Fibroblast of peridontal ligament (primary cell): ENCODE measurements at regions not wholly inside any gene's neighbourhood (a gene's known extent, or its start where the extent isn't known, plus 50 kb on each side); places are given as distances from the start of the nearest gene placed in this dataset.

ENCODE experiments used
- DNase-seq: peaks from one replicate; pipeline ENCODE4 v3.0.0-alpha.2; 2010; ENCODE audit errors: extremely low read depth

DNA sequence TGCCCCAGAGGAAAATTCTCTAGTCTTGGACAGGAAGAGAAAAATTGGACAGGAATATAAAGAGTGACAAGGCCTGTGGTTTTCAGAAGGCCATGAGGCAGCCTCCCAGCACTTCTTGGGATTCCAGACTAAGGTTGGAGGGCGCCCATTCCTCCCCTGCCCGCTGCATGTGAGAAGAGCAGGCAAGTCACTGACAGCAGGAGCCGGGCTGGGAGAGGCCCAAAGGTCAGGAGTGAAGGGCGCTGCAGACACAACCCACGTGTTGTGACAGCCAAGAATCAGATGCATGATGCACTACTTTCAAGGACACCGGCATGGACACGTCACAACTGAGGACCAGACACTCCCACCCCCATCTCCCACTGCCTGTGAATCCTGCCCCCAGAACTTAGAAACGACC is 256.7 kb downstream of the CBLN1 start:
- DNase-seq = no peak

DNA sequence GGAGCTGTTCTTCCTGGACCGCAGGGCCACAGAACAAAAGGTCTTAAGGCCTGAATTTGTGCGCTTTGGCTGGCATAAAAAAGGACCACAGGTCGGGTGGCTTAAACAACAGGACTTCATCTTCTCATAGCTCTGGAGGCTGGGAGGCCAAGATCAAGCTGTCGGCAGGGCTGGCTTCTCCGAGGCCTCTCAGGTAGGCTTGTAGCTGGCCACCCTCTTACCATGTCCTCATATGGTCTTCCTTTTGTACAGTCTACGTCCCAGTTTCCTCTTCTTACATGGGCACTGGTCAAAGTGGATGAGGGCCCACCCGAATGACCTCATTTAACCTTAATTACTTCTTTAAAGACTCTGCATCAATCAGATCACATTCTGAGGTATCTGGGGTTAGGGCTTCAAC is 257.6 kb downstream of the CBLN1 start:
- DNase-seq = no peak

DNA sequence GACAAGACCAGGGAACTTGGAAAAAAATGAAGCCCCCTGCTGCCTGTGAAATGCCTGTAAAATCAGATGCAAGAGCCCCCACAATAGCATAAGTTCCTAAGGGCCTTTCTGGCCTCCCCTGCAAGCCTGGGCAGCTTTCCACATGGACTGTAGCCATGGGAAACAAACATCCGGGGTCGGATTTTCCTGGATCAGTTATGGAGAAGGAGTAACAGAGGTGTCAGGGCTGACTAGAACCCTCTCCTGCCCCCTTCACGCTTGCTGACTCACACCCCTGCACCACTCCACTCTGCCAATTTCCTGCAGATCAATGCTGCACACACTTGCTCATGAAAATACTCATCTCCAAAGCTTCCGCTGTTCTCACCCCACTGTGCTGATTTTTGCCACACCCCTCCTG is 258.6 kb downstream of the CBLN1 start:
- DNase-seq = peak; percentile 7

DNA sequence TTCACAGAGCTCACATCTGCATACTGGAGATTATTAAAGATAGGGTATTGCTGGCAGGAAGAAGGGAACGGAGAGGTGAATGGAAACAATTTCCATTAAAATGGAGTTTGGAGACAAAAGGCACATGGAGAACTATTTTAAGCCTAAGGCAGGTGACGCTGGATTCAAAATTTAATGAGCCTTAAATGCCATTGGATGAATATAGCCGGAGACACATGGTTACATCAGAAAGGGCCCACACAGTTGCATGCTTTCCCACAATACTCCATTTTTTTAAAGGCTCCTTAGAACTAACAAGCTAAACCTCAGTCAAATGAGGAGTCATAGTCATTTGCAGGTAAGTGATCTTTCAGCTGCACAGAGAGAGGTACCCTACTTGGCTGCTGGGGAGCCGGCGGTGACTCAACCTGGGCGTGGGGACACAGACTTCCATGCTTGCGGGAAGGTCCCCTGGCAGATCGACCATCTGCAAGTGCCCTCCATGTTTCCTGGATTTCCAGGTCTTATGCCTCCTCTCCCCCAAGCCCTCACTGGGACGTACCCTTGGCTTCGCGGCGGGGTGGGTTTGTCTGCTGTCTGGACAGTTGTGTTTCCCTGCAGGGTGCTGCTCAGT is 259.2 kb downstream of the CBLN1 start:
- no peak for DNase-seq

DNA sequence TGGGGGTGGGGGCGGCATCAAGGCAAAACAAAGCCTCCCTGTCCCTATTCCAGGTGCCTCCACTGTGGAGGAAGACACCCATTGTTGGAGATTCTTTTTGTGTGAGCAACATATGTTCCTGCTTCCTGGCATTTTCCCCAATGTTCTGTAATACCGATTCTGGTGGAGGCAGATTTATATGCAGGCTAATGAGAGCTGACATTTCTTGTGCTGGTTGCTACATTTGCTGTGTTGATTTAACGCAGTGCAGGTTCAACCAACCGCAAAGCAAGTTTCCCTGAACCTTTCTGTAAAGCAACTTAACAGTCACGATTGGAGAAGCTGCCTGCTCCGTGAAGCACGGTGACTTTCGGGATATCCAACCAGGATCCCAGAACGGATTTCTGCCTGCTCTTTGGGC is 260.5 kb downstream of the CBLN1 start:
- peak; percentile 7 for DNase-seq

DNA sequence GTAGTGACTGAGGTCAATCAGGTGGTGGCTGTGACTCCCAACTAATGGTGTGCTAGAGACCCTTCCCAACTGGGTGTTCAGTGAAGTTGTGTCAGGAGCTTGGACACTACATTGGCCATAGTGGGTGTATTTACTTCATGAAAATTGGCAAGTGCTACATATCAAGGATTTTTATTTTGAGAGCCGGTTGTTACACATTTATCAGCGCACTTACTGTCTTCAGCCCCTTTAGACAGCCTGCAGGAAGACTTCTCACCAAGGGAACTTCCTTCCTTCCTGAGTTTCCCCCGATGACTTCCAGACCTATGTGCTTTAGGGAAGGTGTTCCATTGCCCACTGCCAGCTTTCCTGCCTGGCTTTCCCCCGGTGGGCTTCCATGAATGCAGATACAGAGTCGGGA is 261.2 kb downstream of the CBLN1 start:
- no peak for DNase-seq

DNA sequence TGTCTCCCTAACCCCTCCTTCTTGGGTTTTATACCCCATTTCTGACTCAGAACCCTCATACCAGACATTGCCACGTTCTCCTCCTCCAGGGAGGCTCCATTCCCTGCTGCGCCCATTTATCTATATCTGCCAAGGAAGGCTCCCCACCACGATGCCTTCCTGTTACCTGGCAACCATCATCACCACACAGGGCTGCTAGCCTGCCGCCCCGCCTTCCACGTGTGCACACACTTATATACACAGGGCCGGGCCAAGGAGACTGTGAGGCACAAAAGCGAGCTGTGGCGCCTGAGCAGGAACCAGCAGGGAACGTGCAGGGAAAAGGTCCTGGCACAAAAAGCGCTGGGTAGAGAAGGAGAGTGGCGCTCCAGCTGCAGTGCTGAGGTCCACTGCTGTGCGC is 261.8 kb downstream of the CBLN1 start:
- DNase-seq = no peak

DNA sequence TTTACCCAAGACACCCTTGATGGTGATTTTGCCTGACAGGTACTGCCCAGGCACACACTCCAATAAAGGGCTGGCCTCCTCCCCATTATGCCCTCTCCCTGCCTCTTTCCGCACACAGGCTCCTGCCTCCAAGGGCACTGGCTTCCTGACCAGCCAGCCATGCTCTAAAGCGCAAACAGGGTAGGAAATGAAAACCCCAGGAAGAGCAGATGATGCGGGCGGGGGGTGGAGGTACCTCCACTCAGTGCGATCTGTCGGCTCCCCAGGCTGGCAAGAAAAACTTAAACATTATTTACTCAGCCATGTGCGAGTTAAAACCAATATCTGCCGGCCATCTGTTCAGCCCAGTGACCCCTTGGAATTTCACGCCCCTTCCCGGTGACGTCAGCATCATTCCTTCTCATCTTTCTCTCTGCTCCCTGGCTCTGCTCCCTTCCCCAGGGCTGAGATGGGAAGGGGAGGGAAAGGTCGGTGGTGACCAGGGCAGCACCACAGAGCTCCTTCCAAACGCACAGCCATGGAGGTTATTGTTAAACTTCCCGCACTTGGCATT is 262.5 kb downstream of the CBLN1 start:
- DNase-seq = peak; percentile 37

DNA sequence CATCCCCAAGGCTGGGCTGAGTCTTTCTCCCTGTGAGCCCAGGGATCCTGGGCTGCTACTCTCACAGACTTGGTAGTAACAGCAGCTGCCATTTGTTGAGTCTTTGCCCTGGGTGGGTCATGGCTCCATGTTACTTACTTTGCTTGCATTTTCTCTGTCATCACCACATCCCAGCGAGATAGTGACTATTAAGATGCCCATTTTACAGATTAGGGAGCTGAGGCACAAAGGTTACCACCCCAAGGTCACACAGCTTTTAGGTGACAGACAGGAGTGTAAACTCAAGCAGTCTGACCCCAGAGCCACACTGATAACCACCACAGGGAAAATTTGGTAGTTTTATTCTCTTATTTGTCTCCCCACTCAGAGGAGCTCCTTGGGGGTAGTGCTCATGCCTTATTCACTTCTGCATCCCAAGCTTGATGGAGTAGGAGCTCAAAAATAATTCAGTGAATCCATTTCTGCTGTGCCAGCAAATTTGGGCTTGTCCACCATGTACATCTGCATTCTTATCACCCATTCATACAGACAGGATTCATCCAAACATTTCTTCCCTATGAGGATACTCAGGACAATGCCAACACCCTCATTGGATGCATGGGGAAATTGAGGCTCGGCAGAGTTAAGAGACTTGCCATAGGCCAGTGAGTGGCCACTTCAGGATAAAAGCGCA is 263.2 kb downstream of the CBLN1 start:
- DNase-seq = no peak

DNA sequence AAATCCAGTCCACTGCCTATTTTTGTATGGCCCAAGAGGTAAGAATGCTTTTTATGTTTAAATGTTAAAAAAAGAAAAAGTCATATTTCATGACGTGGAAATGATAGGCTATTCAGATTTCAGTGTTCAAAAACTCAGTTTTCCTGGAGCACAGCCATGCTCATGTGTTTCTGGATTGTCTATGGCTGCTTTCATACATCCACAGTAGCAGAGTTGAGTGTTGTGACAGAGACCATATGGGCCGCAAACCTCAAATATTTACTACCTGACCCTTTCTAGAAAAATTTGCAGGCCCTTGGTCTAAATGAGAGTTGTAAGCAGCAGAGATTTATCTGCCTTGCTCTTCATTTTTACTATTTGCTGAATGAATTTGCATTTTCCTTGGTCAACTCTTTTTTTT is 264.1 kb downstream of the CBLN1 start:
- DNase-seq = no peak

DNA sequence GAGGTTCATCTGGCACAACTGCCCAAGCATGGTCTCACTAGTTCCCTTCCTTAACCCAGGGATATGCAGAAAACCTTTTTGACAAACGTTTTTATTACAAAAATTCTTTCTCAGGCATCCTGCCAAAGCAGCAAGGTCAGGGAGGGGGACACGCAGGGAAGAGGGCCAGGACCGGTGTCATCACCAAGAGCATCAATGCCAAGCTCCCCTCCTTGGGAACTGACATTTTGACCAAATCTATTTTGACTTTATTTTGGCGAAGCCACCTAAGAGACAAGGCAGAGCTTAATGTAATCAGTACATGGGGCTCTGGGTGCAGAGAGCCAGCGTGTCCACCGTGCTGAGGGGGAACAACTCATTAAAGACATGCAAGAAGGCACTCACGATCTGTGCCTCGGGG is 265.2 kb downstream of the CBLN1 start:
- no peak for DNase-seq

DNA sequence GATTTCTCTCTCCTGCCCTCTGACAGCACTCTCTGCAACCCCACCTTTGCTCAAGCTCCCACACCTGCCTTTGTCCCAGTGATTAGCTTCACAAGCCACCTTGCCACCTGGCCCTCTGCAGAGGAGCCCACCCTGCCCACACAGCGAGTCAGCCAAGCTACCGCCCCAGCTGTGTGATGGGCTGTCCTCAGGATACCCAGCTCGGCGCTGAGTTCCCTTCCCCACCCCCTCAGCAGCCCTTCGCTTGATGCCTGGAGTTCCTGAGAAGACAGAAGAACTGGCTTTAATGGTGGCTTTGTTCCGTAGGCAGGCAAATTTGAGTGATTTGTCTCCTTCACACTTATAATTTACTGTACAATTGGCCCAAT is 266.4 kb downstream of the CBLN1 start:
- no peak for DNase-seq

DNA sequence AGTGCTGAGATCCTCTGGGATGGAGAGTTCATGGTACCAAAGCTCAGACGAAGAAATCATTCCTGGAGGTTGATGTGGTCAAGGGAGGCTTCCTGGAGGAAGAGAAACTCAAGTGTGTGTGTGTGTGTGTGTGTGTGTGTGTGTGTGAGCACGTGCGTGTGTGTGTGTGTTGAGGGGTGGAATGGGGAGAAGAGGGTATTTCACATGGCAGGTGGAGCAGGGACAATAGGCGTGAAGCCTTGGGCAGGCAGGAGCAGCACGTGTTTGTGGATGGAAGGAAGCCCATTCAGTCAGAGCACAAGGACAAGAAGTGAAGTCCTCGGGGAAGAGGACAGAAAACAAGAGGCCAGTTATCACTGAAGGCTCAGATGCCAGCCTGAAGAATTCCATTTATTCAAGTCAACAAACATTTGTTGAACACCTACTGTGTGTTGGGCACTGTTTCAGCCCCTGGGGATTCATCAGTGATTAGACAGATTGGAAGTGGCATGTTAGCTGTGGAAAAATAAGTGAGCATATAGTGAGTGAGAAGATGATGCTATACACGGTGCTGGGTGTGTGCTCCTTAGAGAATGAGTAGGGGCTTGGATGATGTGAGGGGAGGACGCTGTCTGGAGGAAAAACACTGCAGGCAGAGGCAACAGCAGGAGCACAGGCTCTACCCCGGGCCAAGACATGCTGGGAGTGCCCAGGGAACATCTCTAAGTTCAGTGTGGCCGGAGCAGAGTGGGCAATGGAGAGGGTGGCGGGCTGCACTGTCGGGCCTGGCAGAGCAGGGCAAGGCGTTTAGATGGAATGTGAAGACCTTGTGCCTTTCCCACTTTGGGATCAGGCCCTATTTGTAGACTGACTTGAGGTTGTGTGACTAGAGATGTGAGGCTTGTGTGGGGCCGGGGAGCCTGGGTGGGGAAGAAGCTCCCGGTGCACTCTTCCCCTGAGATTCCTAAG is 267.1 kb downstream of the CBLN1 start:
- no peak for DNase-seq

DNA sequence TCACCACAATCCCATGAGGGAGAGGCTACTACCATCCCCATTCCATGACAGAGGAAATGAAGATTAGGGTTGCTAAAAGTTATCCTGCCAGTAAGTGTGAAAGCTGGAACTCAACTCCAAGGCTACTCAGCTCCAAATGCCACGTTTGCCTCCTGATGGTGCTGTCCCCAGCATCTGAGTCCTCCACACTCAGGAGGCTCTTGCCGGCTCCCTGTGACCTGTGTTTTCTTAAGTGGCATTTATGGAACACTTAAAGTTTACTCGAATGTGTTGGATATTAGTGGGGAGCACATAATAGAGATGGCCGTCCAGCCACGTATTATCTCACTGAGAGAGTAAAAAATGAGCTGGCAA is 267.9 kb downstream of the CBLN1 start:
- no peak for DNase-seq

DNA sequence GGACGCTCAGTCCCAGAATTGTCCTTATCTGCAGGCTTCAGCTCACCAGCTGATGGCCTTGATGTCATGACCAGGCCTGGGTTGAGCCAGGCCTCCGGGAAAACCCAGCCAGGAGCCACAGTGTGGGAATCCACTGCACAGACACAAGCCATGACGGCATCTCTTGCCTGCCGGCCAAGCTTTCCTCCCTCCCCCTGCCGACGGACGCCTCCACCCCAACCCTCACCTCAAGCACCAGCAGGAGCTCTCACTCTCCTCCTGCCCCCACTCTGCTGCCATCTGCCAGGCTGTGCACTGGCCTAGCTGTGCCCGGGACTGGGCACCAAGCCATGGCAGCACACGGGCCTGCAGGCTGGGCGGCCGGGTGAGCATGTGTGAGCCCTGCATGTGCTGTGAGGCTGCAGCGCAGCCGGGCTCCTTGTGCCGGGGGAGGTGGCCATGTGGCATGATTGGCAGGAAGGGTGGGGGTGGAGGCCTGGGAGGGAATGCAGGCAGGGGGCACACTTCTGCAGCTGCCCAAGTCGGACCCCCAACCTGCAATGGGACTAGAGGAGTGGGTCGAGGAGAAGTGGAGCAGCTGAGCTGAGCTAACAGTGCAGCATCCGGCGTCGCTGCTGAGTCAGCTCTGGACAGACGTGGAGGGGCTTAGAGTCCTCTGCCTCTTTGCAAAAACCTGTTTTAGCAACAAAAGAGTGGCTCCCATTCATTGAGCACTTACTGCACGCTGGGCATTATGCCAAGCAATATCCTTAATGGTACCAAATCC is 268.5 kb downstream of the CBLN1 start:
- DNase-seq = no peak

DNA sequence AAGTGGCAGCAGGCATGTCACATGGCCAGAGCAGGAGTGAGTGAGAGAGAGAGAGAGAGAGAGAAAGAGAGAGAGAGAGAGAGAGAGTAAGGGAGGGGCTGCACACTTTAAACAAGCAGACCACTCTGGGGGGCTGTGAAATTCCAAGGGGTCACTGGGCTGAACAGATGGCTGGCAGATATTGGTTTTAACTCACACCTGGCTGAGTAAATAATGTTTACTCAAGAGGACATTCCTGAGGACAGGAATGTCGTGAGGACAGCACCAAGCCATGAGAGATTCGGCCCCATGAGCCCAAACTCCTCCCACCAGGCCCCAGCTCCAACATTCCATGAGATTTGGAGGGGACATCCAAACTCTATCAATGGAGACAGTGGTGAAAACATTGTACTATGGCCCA is 269.7 kb downstream of the CBLN1 start:
- no peak for DNase-seq

DNA sequence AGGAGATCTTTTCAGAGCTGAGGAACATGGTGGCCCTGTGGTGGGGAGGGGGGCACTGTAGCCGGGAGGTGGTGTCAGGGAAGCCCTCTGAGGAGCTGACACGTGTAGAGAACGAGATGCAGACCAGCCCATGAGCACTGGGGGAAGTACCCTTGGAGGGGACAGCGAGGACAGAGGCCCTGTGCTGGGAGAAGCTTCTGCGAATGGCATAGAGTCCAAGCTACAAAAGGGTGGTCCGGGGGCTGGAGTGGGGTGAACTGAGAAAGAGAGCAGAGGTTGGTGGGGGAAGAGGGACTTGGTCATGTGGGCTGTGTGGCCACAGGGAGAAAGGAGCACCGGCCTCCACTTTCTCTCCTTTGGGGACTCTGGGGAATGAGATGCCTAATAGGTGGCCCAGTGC is 270.8 kb downstream of the CBLN1 start:
- no peak for DNase-seq

DNA sequence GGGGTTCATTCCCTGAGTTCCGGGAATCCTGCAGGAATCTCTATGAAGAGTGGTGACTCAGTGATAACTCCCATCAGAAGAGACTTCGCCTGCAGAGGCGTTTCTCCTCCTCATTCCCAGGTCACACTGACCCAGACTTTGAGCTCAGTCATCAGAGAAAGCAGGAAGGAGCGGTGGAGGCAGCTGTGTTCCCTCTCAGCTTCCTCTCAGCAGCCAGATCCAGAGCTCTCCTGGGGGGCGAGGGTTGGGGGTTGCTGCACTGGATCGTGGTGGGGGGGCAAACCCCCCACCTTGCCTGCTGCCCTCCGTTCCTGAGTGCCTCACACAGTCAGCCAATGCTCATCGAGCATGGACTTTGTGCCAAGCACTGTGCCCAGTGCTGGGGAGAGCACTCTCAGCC is 271.2 kb downstream of the CBLN1 start:
- no peak for DNase-seq

DNA sequence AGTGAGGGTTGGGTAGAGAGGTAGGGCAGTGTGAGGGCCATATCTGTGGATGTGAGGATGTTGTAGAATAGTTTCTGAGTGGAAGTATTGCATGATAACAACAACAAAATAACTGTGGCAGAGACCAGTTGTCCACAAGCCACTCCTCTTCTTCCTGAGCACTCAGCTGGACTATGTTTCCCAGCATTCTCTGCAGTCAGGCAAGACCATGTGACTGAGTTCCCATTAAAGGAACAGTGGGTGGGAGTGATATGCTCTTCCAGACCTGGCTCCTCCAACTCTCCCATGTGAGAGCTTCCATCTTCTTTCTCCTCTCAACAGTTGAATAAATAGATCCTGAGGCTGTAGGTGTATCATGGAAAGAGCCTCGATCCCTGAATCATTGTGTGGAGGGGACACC is 272.4 kb downstream of the CBLN1 start:
- DNase-seq = no peak

DNA sequence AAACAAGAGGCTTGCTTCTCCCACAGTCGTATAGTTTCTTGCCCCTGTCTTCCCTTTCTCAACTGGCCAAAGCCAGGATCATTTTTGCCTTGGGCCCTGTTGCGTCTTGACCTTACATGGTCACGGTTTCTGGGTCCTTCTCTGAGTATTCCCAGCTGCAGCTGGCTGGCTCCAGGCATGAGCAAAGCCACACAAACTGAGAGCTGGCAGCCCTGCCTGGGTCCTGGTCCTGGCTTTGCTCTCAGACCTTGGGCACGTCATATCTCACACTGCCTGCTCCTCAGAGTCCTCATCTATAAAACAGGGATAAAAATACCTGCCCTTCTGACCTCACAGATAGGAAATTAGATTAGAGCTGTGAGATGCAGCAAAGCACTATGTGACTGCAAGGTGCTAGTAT is 277.6 kb downstream of the CBLN1 start:
- DNase-seq = no peak

DNA sequence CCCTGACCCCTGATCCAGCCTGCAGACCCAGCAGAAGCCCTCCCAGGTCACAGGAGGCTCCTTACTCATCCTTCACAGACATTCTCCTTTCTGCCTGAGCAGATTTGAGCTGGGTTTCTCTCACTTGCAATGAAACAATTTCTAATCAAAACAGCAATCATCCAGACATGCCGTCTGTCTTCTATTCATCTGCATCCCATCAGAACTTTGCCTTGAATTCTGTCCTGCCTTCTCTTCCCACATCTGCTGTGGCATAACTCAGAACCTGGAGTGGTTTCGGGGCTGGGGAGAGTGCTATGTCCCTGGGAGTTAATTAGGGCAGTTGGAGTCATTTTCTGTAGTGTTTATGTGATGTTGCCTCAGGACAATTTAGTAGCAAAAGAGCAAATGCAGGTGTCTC is 278.6 kb downstream of the CBLN1 start:
- no peak for DNase-seq

DNA sequence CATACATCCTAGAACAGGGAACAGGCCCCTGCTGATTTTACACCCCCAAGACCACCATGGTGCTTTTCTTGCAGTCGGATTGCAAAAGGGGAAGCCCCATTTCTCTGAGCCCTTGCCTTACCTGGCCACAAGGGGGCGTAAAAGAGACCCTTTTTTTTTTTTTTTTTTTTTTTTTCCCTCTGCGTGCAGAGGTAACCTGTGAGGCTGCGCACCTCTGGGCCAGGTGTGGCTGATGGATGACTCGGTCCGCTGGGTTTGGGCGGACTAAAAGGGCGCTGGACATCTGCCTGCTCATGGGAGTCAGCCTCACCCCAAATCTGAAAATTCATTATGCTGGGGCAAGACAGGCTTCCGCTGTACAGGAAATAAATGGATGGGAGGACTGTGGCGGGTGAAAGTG is 281.0 kb downstream of the CBLN1 start:
- no peak for DNase-seq
